Progenitor cell of endocrine pancreas (in vitro differentiated cells): ENCODE measurements at regions not wholly inside any gene's neighbourhood (a gene's known extent, or its start where the extent isn't known, plus 50 kb on each side); places are given as distances from the start of the nearest gene placed in this dataset.

ENCODE experiments used
- DNase-seq: peaks from one replicate; pipeline ENCODE4 v3.0.0; 2021; ENCODE audit warnings: low spot score; ENCODE audit not compliant: unreplicated experiment
- H3K27ac Mint-ChIP-seq: 2 replicates; pipeline ENCODE4 v1.8.0; 2021; ENCODE audit warnings: mild to moderate bottlenecking, moderate library complexity, mixed read lengths
- H3K27me3 Mint-ChIP-seq: 2 replicates; pipeline ENCODE4 v1.8.0; 2021; ENCODE audit warnings: mixed read lengths
- H3K36me3 Mint-ChIP-seq: 2 replicates; pipeline ENCODE4 v1.8.0; 2022; ENCODE audit warnings: mixed read lengths; ENCODE audit not compliant: insufficient read depth
- H3K4me1 Mint-ChIP-seq: 2 replicates; pipeline ENCODE4 v1.8.0; 2021; ENCODE audit warnings: low read depth, mixed read lengths
- H3K4me3 Mint-ChIP-seq: 2 replicates; pipeline ENCODE4 v1.8.0; 2021; ENCODE audit warnings: low read depth, mild to moderate bottlenecking, moderate library complexity, mixed read lengths
- H3K9me3 Mint-ChIP-seq: 2 replicates; pipeline ENCODE4 v1.8.0; 2021; ENCODE audit warnings: low read depth, mixed read lengths
- TF ChIP-seq, protein P1 (sequence below): fragments of 200-600 bp; sonication (generic); IDR thresholded peaks from one replicate; pipeline ENCODE4 v1.5.0; 2021; ENCODE audit warnings: antibody characterized with exemption, mild to moderate bottlenecking; ENCODE audit not compliant: unreplicated experiment

DNA sequence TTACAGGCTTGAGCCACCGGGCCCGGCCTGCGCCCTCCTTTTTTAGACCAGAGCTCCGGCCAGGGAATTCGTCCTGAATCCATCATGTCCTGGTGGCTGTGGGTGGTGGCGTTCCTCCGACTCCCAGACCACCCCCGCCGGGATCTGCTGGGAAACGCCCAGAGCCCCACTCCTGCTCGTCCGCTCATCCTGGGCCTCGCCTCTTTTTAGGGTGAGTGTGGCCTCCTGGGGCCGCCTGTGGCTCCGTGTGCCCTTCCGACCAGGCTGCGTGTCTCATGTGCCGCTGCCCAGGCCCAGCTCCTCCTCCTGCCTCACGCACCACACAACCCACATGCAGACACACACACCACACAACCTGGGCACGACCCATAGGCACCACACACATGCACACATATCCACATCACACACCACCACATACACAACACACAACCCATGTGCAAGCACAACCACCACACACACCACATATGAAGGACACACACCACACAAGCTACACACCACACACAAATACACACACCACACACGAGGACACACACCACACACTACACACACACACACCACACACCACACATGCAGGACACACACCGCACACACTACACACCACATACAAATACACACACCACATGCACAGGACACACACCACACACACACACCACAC lies 946.2 kb downstream of the BRD1 start:
- Mint-ChIP-seq H3K4me3 (no peak overlapping the region), H3K27ac (no peak overlapping the region), H3K27me3 (peaks cover 3% of the 10 kb centered on the region), H3K9me3 (no peaks in the 10 kb centered on the region), H3K36me3 (no peaks in the 10 kb centered on the region), H3K4me1 (no peaks in the 10 kb centered on the region)
- DNase-seq = no peak
- TF ChIP-seq, protein P1, sequence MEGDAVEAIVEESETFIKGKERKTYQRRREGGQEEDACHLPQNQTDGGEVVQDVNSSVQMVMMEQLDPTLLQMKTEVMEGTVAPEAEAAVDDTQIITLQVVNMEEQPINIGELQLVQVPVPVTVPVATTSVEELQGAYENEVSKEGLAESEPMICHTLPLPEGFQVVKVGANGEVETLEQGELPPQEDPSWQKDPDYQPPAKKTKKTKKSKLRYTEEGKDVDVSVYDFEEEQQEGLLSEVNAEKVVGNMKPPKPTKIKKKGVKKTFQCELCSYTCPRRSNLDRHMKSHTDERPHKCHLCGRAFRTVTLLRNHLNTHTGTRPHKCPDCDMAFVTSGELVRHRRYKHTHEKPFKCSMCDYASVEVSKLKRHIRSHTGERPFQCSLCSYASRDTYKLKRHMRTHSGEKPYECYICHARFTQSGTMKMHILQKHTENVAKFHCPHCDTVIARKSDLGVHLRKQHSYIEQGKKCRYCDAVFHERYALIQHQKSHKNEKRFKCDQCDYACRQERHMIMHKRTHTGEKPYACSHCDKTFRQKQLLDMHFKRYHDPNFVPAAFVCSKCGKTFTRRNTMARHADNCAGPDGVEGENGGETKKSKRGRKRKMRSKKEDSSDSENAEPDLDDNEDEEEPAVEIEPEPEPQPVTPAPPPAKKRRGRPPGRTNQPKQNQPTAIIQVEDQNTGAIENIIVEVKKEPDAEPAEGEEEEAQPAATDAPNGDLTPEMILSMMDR = no peak

DNA sequence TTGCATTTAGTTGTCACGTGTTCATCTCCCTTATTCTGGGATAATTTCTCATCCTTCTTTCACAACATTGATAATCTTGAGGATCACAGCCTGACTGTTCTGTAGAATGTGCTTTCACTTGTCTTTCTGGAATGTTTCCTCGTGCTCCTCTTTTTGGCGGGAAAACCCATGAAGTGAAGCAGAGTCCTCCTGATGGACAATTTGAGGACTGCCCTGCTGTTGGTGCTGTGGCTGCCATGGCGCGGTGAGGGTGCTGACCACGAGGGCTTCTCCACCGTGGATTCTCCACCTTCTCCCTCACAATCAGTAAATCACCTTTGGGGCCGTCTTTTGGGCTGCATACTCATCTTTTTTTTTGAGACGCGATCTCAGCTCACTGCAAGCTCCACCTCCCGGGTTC lies 946.9 kb downstream of the BRD1 start:
- TF ChIP-seq, protein P1 = no peak
- H3K27ac Mint-ChIP-seq = no peak overlapping the region
- no peak for DNase-seq
- H3K36me3 Mint-ChIP-seq = no peaks in the 10 kb centered on the region
- peaks cover 2% of the 10 kb centered on the region for H3K9me3 Mint-ChIP-seq
- H3K4me1 Mint-ChIP-seq = peaks cover 4% of the 10 kb centered on the region
- H3K27me3 Mint-ChIP-seq = peaks cover 3% of the 10 kb centered on the region
- no peak overlapping the region for H3K4me3 Mint-ChIP-seq

- TF ChIP-seq, protein P1 = no peak
- no peak for DNase-seq
- Mint-ChIP-seq H3K4me3 (no peak overlapping the region), H3K27me3 (peaks cover 11% of the 10 kb centered on the region), H3K27ac (no peak overlapping the region), H3K4me1 (peaks cover 4% of the 10 kb centered on the region), H3K9me3 (peaks cover 2% of the 10 kb centered on the region), H3K36me3 (no peaks in the 10 kb centered on the region)
These were observed 950.7 kb downstream of the BRD1 start for GRCh38 chr22:48876951-48877350.

DNA sequence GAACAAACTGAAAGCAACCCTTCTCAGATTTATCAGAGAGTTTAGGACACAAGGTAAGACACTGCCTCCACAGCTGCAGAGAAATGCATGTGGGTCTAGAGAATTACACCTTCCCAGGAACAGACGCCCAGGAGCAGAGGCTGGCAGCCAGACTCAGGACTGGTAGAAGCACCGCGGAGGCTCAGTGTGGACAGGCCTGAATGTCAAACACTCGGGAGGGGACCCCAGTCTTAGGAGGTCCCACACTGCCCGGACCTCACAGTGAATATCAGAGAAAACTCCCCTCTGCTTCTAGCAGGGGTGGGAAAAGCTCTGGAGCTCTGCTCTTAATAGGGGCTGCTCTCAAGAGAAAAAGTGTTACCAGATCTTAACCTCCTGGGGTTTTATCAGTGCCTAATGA lies 952.7 kb downstream of the BRD1 start:
- no peak overlapping the region for H3K27ac Mint-ChIP-seq
- TF ChIP-seq, protein P1 = no peak
- no peak overlapping the region for H3K4me3 Mint-ChIP-seq
- DNase-seq = no peak
- peaks cover 4% of the 10 kb centered on the region for H3K4me1 Mint-ChIP-seq
- no peaks in the 10 kb centered on the region for H3K36me3 Mint-ChIP-seq
- peaks cover 15% of the 10 kb centered on the region for H3K27me3 Mint-ChIP-seq
- H3K9me3 Mint-ChIP-seq = peaks cover 7% of the 10 kb centered on the region

GRCh38 chr22:48873191-48873520 lies 954.5 kb downstream of the BRD1 start:
- DNase-seq = no peak
- Mint-ChIP-seq H3K27me3 (peaks cover 19% of the 10 kb centered on the region), H3K9me3 (peaks cover 7% of the 10 kb centered on the region), H3K27ac (no peak overlapping the region), H3K4me3 (no peak overlapping the region), H3K36me3 (no peaks in the 10 kb centered on the region), H3K4me1 (peaks cover 4% of the 10 kb centered on the region)
- TF ChIP-seq, protein P1 = no peak
